ENCODE measurements at regions not wholly inside any gene's neighbourhood (a gene's known extent, or its start where the extent isn't known, plus 50 kb on each side); places are given as distances from the start of the nearest gene placed in this dataset.

- DNase-seq (ENCODE audit: low spot score): no peak
- in situ Hi-C loops (cut with HindIII; ENCODE audit: low sequenced_read_pairs): no loop called here
Measured at GRCh38 chr3:162196964-162197363, 700.4 kb downstream of the OTOL1 start.

- DNase-seq (ENCODE audit: low spot score): no peak
- in situ Hi-C loops (cut with HindIII; ENCODE audit: low sequenced_read_pairs): no loop called here
Measured at GRCh38 chr3:162200836-162201235, 704.2 kb downstream of the OTOL1 start.

- in situ Hi-C loops (cut with HindIII; ENCODE audit: low sequenced_read_pairs): no loop called here
- DNase-seq (ENCODE audit: low spot score): no peak
Measured at GRCh38 chr3:162206648-162207047, 710.0 kb downstream of the OTOL1 start.

- in situ Hi-C loops (cut with HindIII; ENCODE audit: low sequenced_read_pairs): no loop called here
- DNase-seq (ENCODE audit: low spot score): no peak
Measured at GRCh38 chr3:162211470-162211869, 714.9 kb downstream of the OTOL1 start.

GRCh38 chr3:162213196-162213595 lies 716.6 kb downstream of the OTOL1 start:
- in situ Hi-C loops (cut with HindIII; ENCODE audit: low sequenced_read_pairs): no loop called here
- no peak for DNase-seq (ENCODE audit: low spot score)

- no peak for DNase-seq (ENCODE audit: low spot score)
- in situ Hi-C loops (cut with HindIII; ENCODE audit: low sequenced_read_pairs): no loop called here
Measured at GRCh38 chr3:162213956-162214355, 717.3 kb downstream of the OTOL1 start.

- in situ Hi-C loops (cut with HindIII; ENCODE audit: low sequenced_read_pairs): no loop called here
- no peak for DNase-seq (ENCODE audit: low spot score)
Measured at GRCh38 chr3:162217647-162218046, 721.0 kb downstream of the OTOL1 start.

- in situ Hi-C loops (cut with HindIII; ENCODE audit: low sequenced_read_pairs): no loop called here
- DNase-seq (ENCODE audit: low spot score): no peak
Measured at GRCh38 chr3:162218479-162218878, 721.9 kb downstream of the OTOL1 start.

- in situ Hi-C loops (cut with HindIII; ENCODE audit: low sequenced_read_pairs): no loop called here
- no peak for DNase-seq (ENCODE audit: low spot score)
Measured at GRCh38 chr3:162224746-162225145, 728.1 kb downstream of the OTOL1 start.

- in situ Hi-C loops (cut with HindIII; ENCODE audit: low sequenced_read_pairs): no loop called here
Measured at GRCh38 chr3:162236949-162237348, 740.3 kb downstream of the OTOL1 start.

GRCh38 chr3:162250782-162251181 lies 754.2 kb downstream of the OTOL1 start:
- in situ Hi-C loops (cut with HindIII; ENCODE audit: low sequenced_read_pairs): no loop called here
- DNase-seq (ENCODE audit: low spot score): no peak

More at GRCh38 chr3:162236949-162237348, 740.3 kb downstream of the OTOL1 start:
- DNase-seq (ENCODE audit: low spot score): no peak

GRCh38 chr3:162262129-162262528 lies 765.5 kb downstream of the OTOL1 start:
- DNase-seq (ENCODE audit: low spot score): no peak
- in situ Hi-C loops (cut with HindIII; ENCODE audit: low sequenced_read_pairs): no loop called here

- DNase-seq (ENCODE audit: low spot score): no peak
- in situ Hi-C loops (cut with HindIII; ENCODE audit: low sequenced_read_pairs): no loop called here
Measured at GRCh38 chr3:162263596-162263995, 767.0 kb downstream of the OTOL1 start.

GRCh38 chr3:162269636-162270458 lies 773.2 kb downstream of the OTOL1 start:
- in situ Hi-C loops (cut with HindIII; ENCODE audit: low sequenced_read_pairs): no loop called here
- DNase-seq (ENCODE audit: low spot score): no peak

GRCh38 chr3:162274070-162274469 lies 777.5 kb downstream of the OTOL1 start:
- no peak for DNase-seq (ENCODE audit: low spot score)
- in situ Hi-C loops (cut with HindIII; ENCODE audit: low sequenced_read_pairs): no loop called here

- DNase-seq (ENCODE audit: low spot score): no peak
- in situ Hi-C loops (cut with HindIII; ENCODE audit: low sequenced_read_pairs): no loop called here
Measured at GRCh38 chr3:162278834-162279233, 782.2 kb downstream of the OTOL1 start.

- in situ Hi-C loops (cut with HindIII; ENCODE audit: low sequenced_read_pairs): no loop called here
- DNase-seq (ENCODE audit: low spot score): no peak
Measured at GRCh38 chr3:162285259-162285658, 788.7 kb downstream of the OTOL1 start.

GRCh38 chr3:162287600-162287999 lies 791.0 kb downstream of the OTOL1 start:
- in situ Hi-C loops (cut with HindIII; ENCODE audit: low sequenced_read_pairs): no loop called here
- DNase-seq (ENCODE audit: low spot score): no peak

GRCh38 chr3:162292409-162292808 lies 795.8 kb downstream of the OTOL1 start:
- no peak for DNase-seq (ENCODE audit: low spot score)
- in situ Hi-C loops (cut with HindIII; ENCODE audit: low sequenced_read_pairs): no loop called here

- no peak for DNase-seq (ENCODE audit: low spot score)
- in situ Hi-C loops (cut with HindIII; ENCODE audit: low sequenced_read_pairs): no loop called here
Measured at GRCh38 chr3:162295323-162295983, 798.8 kb downstream of the OTOL1 start.

Data from G401 (cell line).